ENCODE measurements at regions not wholly inside any gene's neighbourhood (a gene's known extent, or its start where the extent isn't known, plus 50 kb on each side); places are given as distances from the start of the nearest gene placed in this dataset.

DNA sequence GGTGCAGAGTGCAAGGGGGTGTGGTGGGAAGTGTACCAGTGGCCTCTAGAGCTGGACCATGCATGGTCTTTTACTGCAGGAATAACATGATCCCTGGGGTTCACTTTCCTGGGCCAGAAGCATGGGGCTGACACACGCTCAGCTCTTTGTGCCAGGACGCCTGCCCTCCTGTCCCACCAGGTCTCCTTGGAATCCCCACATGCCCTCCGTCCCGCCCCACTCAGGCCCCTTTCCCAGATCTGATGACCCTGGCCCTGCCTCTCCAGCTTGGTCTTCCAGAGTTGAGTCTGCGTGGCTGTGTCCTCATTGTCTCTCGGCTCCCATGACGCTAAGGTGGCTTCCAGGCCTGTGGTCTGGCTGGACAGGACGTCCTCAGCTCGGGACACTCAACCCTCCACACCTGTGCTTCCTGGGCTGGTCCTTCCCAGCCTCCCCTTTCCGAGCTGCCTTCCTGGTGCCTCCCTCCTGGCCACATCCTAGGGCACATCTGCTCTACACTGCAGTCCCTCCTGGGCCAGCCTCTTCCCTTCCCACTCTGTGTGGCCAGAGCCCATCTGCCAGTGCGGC, 249.5 kb upstream of the SHH start:
- no peak overlapping the region for H3K4me3 ChIP-seq (ENCODE audit: low read length)
- no peaks in the 10 kb centered on the region for H3K9me2 ChIP-seq (replicated peaks; ENCODE audit: control insufficient read depth, low read length)
- H3K4me2 ChIP-seq (ENCODE audit: low read length): no peak overlapping the region
- no peaks in the 10 kb centered on the region for H3K4me1 ChIP-seq (ENCODE audit: control insufficient read depth, low read length)
- no peaks in the 10 kb centered on the region for H3K79me2 ChIP-seq (ENCODE audit: control insufficient read depth, low read length)
- no peak for TF ChIP-seq EZH2phosphoT487 (IDR thresholded peaks at IDR 0.05; ENCODE audit: borderline replicate concordance, low read length)
- TF ChIP-seq, protein P1, sequence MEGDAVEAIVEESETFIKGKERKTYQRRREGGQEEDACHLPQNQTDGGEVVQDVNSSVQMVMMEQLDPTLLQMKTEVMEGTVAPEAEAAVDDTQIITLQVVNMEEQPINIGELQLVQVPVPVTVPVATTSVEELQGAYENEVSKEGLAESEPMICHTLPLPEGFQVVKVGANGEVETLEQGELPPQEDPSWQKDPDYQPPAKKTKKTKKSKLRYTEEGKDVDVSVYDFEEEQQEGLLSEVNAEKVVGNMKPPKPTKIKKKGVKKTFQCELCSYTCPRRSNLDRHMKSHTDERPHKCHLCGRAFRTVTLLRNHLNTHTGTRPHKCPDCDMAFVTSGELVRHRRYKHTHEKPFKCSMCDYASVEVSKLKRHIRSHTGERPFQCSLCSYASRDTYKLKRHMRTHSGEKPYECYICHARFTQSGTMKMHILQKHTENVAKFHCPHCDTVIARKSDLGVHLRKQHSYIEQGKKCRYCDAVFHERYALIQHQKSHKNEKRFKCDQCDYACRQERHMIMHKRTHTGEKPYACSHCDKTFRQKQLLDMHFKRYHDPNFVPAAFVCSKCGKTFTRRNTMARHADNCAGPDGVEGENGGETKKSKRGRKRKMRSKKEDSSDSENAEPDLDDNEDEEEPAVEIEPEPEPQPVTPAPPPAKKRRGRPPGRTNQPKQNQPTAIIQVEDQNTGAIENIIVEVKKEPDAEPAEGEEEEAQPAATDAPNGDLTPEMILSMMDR (IDR thresholded peaks at IDR 0.05; ENCODE audit: low read depth, low read length, poor library complexity, severe bottlenecking): no peak
- H3F3A ChIP-seq (ENCODE audit: control insufficient read depth, insufficient read depth): no peaks in the 10 kb centered on the region
- no peak overlapping the region for H3K27ac ChIP-seq (ENCODE audit: low read depth, low read length)
- H3K36me3 ChIP-seq (ENCODE audit: control insufficient read depth, low read length): no peaks in the 10 kb centered on the region
- H4K20me1 ChIP-seq (ENCODE audit: control insufficient read depth, insufficient read depth, low read depth, low read length): no peaks in the 10 kb centered on the region
- H3K27me3 ChIP-seq (ENCODE audit: control insufficient read depth, low read length): no peaks in the 10 kb centered on the region
- peaks cover 19% of the 10 kb centered on the region; the same call in 1 of the 2 replicates for H3K9me3 ChIP-seq (ENCODE audit: control insufficient read depth, insufficient read depth, low read length)

- H3F3A ChIP-seq (ENCODE audit: control insufficient read depth, insufficient read depth): no peaks in the 10 kb centered on the region
- no peaks in the 10 kb centered on the region for H4K20me1 ChIP-seq (ENCODE audit: control insufficient read depth, insufficient read depth, low read depth, low read length)
- no peaks in the 10 kb centered on the region for H3K4me1 ChIP-seq (ENCODE audit: control insufficient read depth, low read length)
- no peaks in the 10 kb centered on the region for H3K36me3 ChIP-seq (ENCODE audit: control insufficient read depth, low read length)
- TF ChIP-seq, protein P1 (IDR thresholded peaks at IDR 0.05; ENCODE audit: low read depth, low read length, poor library complexity, severe bottlenecking): no peak
- TF ChIP-seq EZH2phosphoT487 (IDR thresholded peaks at IDR 0.05; ENCODE audit: borderline replicate concordance, low read length): no peak
- no peak overlapping the region for H3K4me3 ChIP-seq (ENCODE audit: low read length)
- no peak overlapping the region for H3K4me2 ChIP-seq (ENCODE audit: low read length)
- no peaks in the 10 kb centered on the region for H3K9me2 ChIP-seq (replicated peaks; ENCODE audit: control insufficient read depth, low read length)
- no peaks in the 10 kb centered on the region for H3K79me2 ChIP-seq (ENCODE audit: control insufficient read depth, low read length)
- H3K27ac ChIP-seq (ENCODE audit: low read depth, low read length): no peak overlapping the region
- H3K9me3 ChIP-seq (ENCODE audit: control insufficient read depth, insufficient read depth, low read length): peaks cover 19% of the 10 kb centered on the region; the same call in 1 of the 2 replicates
- no peaks in the 10 kb centered on the region for H3K27me3 ChIP-seq (ENCODE audit: control insufficient read depth, low read length)
Measured at GRCh38 chr7:156060925-156061324, 248.7 kb upstream of the SHH start.

DNA sequence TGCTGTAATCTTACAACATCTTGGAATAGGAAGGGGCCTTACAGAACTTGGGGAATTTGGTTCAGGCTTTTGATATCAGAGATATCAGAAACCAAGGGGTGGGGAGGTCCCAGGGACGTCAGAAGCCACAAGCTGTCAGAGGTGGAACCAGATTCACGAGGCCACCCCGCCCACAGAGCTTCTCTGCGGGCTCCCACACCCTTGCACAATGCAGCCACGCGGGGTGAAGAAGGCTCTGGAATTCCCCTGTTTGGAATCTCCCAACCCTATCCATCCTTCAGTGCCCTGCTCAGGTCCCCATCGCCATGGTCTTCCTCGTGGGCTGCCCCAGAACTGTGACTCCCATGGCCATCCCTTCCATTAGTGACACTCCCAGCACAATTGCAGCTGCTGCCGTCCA, 247.1 kb upstream of the SHH start:
- Histone ChIP-seq H3K36me3 (ENCODE audit: control insufficient read depth, low read length) (no peaks in the 10 kb centered on the region), H3K4me2 (ENCODE audit: low read length) (no peak overlapping the region), H3K79me2 (ENCODE audit: control insufficient read depth, low read length) (no peaks in the 10 kb centered on the region), H3K4me3 (ENCODE audit: low read length) (no peak overlapping the region), H3K9me3 (ENCODE audit: control insufficient read depth, insufficient read depth, low read length) (peaks cover 19% of the 10 kb centered on the region; the same call in 1 of the 2 replicates), H3K27ac (ENCODE audit: low read depth, low read length) (no peak overlapping the region), H3K4me1 (ENCODE audit: control insufficient read depth, low read length) (no peaks in the 10 kb centered on the region), H3F3A (ENCODE audit: control insufficient read depth, insufficient read depth) (no peaks in the 10 kb centered on the region), H3K9me2 (replicated peaks; ENCODE audit: control insufficient read depth, low read length) (no peaks in the 10 kb centered on the region), H3K27me3 (ENCODE audit: control insufficient read depth, low read length) (no peaks in the 10 kb centered on the region), H4K20me1 (ENCODE audit: control insufficient read depth, insufficient read depth, low read depth, low read length) (no peaks in the 10 kb centered on the region)
- TF ChIP-seq, protein P1 (IDR thresholded peaks at IDR 0.05; ENCODE audit: low read depth, low read length, poor library complexity, severe bottlenecking): no peak
- no peak for TF ChIP-seq EZH2phosphoT487 (IDR thresholded peaks at IDR 0.05; ENCODE audit: borderline replicate concordance, low read length)

Measured in DOHH2 (cell line).